KMS-11 (cell line): ENCODE measurements at regions not wholly inside any gene's neighbourhood (a gene's known extent, or its start where the extent isn't known, plus 50 kb on each side); places are given as distances from the start of the nearest gene placed in this dataset.

Experiments used
- H2AFZ ChIP-seq: fragments of 200-600 bp; sonication (generic); 2 replicates; pipeline ENCODE4 v1.6.1; 2016; ENCODE audit warnings: antibody characterized with exemption, mixed run types, low read depth
- H3K27ac ChIP-seq: fragments of 200-600 bp; sonication (generic); 2 replicates; pipeline ENCODE4 v1.6.1; 2016; ENCODE audit warnings: mild to moderate bottlenecking, mixed run types
- H3K27me3 ChIP-seq: fragments of 200-600 bp; sonication (generic); 2 replicates; pipeline ENCODE4 v1.6.1; 2017; ENCODE audit warnings: mild to moderate bottlenecking, low read depth, mixed run types, moderate library complexity; ENCODE audit not compliant: insufficient read depth
- H3K36me3 ChIP-seq: fragments of 200-600 bp; sonication (generic); 2 replicates; pipeline ENCODE4 v1.6.1; 2017; ENCODE audit warnings: mild to moderate bottlenecking, mixed run types; ENCODE audit not compliant: insufficient read depth
- H3K4me1 ChIP-seq: fragments of 200-600 bp; sonication (generic); 2 replicates; pipeline ENCODE4 v1.6.1; 2016; ENCODE audit warnings: mild to moderate bottlenecking, low read depth, mixed run types; ENCODE audit not compliant: poor library complexity, severe bottlenecking
- H3K4me2 ChIP-seq: fragments of 200-600 bp; sonication (generic); 2 replicates; pipeline ENCODE4 v1.7.0; 2016; ENCODE audit warnings: mild to moderate bottlenecking, mixed run types
- H3K4me3 ChIP-seq: fragments of 200-600 bp; sonication (generic); IDR thresholded peaks from 2 replicates; pipeline ENCODE4 v1.6.1; 2017; ENCODE audit warnings: low read depth, low read length, mixed read lengths; ENCODE audit not compliant: insufficient read depth
- H3K79me2 ChIP-seq: fragments of 200-600 bp; sonication (generic); 2 replicates; pipeline ENCODE4 v1.6.1; 2016; ENCODE audit warnings: low read depth, mixed run types; ENCODE audit not compliant: insufficient read depth
- H3K9ac ChIP-seq: fragments of 200-600 bp; sonication (generic); 2 replicates; pipeline ENCODE4 v1.6.1; 2016; ENCODE audit warnings: mild to moderate bottlenecking, mixed run types
- H4K20me1 ChIP-seq: fragments of 200-600 bp; sonication (generic); 2 replicates; pipeline ENCODE4 v1.6.1; 2016; ENCODE audit warnings: mild to moderate bottlenecking, mixed run types; ENCODE audit not compliant: insufficient read depth
- CTCF ChIP-seq: fragments of 200-600 bp; sonication (generic); conservative IDR thresholded peaks from 2 replicates; pipeline ENCODE4 v1.6.1; 2017; ENCODE audit warnings: low read depth, mild to moderate bottlenecking, antibody characterized with exemption, low read length, moderate library complexity, mixed read lengths

- Histone ChIP-seq H3K4me3 (no peak overlapping the region), H3K9ac (no peak overlapping the region), H3K27me3 (no peaks in the 10 kb centered on the region)
Measured at GRCh38 chr1:38571726-38572125, 287.8 kb downstream of the RRAGC start.

GRCh38 chr1:38570657-38570975 lies 289.0 kb downstream of the RRAGC start:
- Histone ChIP-seq H3K79me2 (no peaks in the 10 kb centered on the region), H4K20me1 (no peaks in the 10 kb centered on the region), H3K27me3 (no peaks in the 10 kb centered on the region), H3K4me1 (no peaks in the 10 kb centered on the region), H3K9ac (no peak overlapping the region), H3K4me3 (no peak overlapping the region), H3K27ac (no peak overlapping the region), H3K36me3 (no peaks in the 10 kb centered on the region), H2AFZ (no peak overlapping the region), H3K4me2 (no peak overlapping the region)
- TF ChIP-seq CTCF: no peak

More at GRCh38 chr1:38571726-38572125, 287.8 kb downstream of the RRAGC start:
- H3K36me3 ChIP-seq: no peaks in the 10 kb centered on the region
- no peaks in the 10 kb centered on the region for H3K79me2 ChIP-seq
- no peaks in the 10 kb centered on the region for H3K4me1 ChIP-seq
- no peak for TF ChIP-seq CTCF
- H2AFZ ChIP-seq: no peak overlapping the region
- H3K4me2 ChIP-seq: no peak overlapping the region
- no peaks in the 10 kb centered on the region for H4K20me1 ChIP-seq
- H3K27ac ChIP-seq: no peak overlapping the region

- Histone ChIP-seq H4K20me1 (no peaks in the 10 kb centered on the region), H2AFZ (no peak overlapping the region), H3K4me1 (no peaks in the 10 kb centered on the region), H3K4me3 (no peak overlapping the region), H3K27me3 (no peaks in the 10 kb centered on the region), H3K4me2 (no peak overlapping the region), H3K79me2 (no peaks in the 10 kb centered on the region), H3K9ac (no peak overlapping the region), H3K27ac (no peak overlapping the region), H3K36me3 (no peaks in the 10 kb centered on the region)
- TF ChIP-seq CTCF: no peak
Measured at GRCh38 chr1:38569932-38570656, 289.5 kb downstream of the RRAGC start.

GRCh38 chr1:38568061-38568857 lies 291.3 kb downstream of the RRAGC start:
- H3K27me3 ChIP-seq: no peaks in the 10 kb centered on the region
- no peaks in the 10 kb centered on the region for H4K20me1 ChIP-seq
- no peak overlapping the region for H3K4me3 ChIP-seq
- no peak overlapping the region for H2AFZ ChIP-seq
- no peaks in the 10 kb centered on the region for H3K36me3 ChIP-seq
- no peak overlapping the region for H3K27ac ChIP-seq
- no peak overlapping the region for H3K4me2 ChIP-seq
- no peaks in the 10 kb centered on the region for H3K4me1 ChIP-seq
- no peaks in the 10 kb centered on the region for H3K79me2 ChIP-seq
- no peak for TF ChIP-seq CTCF
- no peak overlapping the region for H3K9ac ChIP-seq
